ENCODE measurements at regions not wholly inside any gene's neighbourhood (a gene's known extent, or its start where the extent isn't known, plus 50 kb on each side); places are given as distances from the start of the nearest gene placed in this dataset.
"Not testable (repeated sequence)": the region's sequence is repeated elsewhere in the genome, so short reads cannot be mapped to it uniquely, and the experiment has no call there.

DNA sequence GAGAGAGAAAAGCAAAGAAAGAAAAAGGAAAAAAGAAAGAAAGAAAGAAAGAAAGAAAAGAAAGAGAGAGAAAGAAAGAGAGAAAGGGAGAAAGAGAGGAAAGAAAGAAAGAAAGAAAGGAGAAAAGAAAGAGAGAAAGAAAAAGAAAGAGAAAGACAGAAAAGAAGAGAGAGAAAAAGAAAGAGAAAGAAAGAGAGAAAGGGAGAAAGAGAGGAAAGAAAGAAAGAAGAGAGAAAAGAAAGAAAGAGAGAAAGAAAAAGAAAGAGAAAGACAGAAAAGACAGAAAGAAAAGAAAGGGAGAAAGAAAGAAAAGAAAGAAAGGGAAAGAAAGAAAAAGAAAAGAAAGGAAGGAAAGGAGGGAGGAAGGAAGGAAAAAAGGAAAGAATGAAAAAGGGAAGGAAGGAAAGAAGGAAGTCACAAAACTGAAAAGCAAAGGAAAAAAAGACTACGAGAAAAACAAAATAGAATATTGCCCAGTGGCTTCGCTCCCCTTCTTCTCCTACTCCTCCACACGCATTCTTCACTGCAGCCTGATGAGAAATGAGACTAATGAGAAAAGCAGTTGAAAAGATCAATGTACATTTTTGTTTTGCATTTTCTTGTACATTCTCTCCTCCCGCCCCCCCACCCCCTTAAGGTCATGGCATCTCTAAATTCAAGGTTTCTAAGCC, 170.0 kb downstream of the SOD2 start:
- DNase-seq = no peak

DNA sequence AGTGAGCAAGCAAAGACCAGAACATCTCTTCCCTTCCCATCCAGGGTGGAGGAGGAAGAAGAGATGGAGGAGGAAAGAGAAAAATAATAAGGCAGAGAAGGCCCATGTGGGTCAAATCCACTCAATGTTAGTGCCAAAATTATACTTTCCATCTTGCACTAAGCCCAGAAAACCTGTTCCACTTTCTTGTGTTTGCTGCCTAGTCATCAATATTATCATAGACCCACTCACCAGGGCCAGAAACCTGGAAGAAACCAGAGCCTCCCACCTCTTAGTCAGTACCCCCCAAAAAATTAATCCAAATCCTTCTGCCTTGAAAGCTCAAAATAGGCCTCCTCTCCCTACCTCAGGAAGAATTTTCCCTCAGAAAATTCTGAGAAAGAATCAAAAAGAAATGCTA, 171.1 kb downstream of the SOD2 start:
- no peak for DNase-seq

DNA sequence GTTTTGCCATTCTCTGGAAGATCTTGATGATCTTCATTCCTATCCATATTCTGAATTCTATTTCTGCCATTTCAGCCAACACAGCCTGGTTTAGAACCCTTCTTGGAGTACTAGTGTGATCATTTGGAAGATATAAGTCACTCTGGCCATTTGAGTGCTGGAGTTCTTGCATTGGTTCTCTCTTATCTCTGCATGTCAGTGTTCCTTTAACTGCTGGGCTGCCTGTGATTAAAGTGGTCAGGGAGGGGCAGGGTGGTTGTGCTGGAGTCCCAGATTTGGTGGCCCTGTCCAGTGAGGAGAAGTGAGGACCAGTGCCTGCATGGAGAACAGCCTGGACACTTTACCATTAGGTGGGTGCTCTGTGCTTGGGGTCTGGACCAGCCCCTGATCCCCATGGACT, 173.0 kb downstream of the SOD2 start:
- DNase-seq = no peak

DNA sequence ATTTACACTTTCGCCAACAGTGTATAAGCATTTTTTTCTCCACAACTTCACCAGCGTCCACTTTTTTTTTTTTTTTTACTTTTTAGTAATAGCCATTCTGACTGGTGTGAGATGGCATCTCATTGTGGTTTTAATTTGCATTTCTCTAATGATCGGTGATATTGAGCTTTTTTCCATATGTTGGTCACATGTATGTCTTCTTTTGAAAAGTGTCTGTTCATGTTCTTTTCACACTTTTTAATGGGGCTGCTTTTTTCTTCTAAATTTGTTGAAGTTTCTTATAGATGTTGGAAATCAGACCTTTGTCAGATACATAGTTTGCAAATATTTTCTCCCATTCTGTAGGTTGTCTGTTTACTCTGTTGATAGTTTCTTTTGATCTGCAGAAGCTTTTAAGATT, 177.2 kb downstream of the SOD2 start:
- DNase-seq = not testable (repeated sequence)

DNA sequence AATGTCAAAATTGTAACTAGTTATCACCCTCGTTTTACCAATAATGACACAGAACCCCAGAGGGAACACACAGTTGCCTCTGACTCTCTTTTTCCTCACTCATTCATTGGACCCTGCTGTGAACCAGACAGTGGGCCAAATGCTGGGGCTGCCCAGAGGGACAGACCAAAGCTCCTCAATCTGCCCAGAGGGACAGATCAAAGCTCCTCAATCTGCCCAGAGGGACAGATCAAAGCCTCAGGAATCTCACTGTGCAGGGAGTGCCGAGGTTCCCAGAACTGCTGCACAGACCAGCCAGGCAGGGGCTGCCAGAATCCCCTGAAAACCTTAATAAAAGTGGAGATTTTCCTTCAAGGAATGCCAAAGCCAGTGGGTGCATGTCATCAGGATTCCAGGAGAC, 179.1 kb downstream of the SOD2 start:
- DNase-seq = no peak

DNA sequence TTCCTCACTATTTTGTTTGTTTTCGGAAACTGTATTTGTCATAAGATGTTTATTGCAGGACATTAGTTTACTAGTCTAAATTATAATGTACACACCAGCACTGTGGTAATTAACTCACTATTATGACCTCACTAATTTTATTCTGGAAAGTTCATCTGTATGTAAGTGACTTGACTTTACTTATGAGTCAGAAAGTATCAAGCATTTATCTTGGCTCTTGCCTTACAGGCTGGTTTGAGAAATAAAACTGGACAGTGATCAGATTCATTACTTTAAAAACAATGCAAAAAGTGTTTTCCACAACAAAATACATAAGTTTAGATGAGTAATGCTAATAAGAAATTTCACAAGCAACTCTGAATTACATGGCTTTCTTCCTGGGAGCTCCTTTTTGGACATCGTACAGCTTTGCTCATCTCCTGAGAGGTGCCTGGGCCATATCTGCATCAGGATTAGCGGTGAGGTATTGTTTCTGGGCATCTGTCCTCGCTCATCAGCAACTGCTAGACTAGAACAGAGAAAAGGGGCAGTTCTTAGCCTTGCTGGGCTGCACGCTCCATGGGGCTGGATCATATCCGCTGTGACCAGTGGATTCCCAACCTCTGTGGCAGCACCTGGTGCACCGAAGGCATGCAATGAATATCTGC, 179.8 kb downstream of the SOD2 start:
- DNase-seq = no peak

DNA sequence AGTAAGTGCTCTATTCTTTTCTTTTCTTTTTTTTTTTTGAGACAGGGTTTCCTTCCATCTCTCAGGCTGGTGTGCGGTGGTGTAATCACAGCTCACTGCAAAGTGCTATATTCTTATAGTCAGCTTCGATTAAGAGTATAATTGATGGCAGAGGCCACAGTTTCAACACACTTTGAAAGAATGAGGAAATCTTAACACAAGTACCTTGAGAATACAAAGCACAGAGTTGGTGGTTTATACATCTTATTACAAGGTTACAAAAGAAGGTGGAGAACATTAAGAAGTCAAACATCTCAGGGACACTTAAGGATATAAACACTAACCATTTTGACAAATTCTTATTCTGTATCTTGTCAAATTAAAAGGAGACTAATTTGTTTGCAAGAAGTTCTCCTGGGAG, 180.5 kb downstream of the SOD2 start:
- DNase-seq = no peak

DNA sequence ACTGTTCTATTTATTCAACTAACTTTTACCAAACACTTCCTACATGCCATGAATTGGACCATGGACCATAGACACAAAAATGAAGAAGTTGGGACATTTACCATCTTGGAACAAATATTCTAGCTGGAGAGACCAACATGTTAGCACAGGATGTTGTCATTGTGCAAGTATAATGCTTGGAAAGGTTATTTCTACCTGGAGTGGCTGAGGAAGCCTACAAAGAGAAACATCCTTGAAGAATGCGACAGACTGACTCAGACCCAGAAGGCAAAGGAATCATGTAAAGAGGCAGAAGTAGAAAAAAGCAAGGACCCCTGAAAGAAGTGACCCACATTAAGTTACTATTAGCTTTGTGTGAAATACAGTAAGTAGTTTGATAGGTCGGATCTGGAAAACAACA, 180.9 kb downstream of the SOD2 start:
- no peak for DNase-seq

DNA sequence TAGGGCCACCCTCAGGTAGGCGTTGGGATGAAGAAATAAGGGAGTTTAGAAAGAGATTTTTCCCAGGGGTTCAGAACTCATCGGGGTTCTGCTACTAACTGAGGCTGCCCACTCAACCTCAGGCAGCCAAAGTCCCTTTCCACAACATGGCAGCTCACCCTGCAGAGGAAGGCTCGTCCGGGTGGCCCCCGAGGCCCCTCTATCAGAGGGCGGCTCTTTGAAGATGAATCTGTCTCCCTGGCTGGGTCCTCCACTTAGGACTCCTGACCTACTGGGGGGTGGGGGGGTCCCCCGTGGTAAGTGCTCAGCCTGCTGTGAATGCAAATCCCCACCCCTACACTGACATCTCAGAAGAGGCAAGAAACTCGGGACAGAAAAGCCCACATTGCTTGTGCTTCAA, 182.9 kb downstream of the SOD2 start:
- DNase-seq = no peak

DNA sequence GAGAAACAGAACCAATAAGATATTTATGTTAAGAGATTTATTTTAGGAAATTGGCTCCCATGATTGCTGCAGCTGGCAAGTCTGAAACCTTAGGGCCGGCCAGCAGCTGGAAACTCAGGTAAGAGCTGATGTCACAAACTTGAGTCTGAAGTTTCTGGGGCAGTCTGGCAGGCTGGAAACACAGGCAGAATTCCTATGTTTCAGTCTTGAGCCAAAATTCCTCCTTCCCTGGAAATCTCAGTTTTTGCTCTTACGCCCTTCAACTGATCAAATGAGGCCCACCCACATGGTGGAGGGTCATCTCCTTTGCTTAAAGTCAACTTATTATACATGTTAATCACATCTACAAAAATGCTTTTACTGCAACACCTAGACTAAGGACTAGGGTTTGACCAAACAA, 184.1 kb downstream of the SOD2 start:
- no peak for DNase-seq

DNA sequence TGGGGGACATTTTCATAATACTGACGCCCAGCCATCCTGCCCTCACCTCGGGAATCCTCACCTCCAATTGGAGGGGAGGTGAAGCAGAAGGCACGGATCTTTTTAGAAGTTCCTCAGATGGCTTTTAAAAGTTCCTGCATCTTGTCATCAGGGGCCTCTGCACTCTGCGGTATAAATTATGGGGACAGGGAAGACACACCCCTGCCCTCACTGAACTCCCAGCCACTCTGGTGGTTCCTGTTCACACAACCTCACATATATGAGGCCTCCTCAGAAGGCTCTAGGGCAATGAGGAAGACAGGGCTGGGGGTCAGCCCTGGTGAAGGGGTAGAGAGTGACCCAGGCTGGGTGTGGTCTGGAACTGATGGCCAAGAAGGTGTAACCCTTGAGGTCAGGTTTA, 187.0 kb downstream of the SOD2 start:
- DNase-seq = no peak

DNA sequence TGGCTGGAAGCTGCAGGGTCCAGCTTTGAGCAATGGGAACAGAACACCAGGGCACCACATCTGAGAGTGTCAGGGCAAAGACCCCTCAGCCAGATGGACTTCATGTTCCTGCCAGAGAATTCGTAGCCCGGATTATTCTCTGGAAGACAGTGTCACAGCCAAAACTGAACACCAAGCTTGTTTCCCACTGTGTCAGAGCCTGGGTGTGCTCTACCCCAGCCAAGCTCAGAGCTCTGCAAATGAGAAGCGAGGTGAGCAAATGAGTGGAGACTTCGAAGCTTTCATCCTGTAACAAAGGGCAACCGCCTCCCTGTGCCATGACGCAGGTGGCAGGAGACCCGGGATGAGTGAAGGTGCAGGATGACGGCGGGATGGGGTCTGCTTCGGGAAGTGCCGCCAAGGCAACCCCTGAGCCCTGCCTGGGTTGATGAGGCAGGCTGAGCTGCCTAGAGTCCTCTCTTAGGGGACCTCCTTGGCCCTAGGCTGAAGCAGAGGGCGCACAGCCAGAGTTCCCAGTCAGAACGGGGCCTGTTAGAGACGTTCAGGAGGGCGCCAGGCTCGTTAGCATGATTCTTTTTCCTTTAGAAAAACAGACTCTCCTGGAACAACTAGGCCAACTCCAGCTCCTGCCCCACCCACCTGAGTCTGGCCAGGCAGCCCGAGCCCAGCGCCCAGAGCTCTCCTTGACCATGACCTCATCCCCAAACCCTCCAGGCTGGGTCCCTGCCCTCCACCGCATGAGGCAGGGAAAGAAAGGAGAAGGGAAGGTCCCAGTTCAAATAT, 187.7 kb downstream of the SOD2 start:
- DNase-seq = no peak

DNA sequence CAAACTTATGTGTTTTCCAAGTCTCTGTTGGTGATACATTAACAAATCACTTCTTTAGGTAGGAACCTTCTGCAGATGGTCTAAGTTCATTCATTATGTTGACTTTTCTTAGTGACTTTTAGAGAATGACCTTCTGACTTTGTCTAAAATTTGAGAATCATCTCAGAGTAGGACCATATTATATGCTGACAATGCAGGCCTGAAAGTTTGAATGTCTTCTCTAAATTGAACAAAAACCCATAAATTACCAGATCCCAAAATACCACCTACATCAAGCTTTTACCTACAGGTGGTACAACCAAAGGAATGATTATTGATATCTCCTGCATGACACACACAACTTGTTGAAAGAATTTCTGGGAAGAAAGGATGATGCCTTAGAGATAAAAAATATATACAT, 191.5 kb downstream of the SOD2 start:
- no peak for DNase-seq

DNA sequence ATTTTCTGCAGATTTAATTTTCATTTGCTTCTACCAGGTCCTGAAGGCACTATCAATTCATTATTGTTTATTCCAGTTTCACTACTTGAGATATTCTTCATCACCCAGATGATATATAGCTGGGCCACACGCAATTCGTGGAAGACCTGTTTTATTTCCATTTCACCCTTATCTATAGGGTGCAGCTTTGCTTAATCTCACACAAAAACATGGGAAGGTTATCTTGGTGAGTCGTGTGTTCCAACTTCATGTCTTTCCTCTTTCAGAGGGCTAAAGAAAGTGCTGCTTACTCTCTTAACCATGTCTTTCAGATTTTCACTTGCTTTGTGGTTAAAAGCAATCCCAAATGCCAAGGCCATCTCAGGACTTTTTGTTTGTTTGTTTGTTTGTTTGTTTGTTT, 194.0 kb downstream of the SOD2 start:
- no peak for DNase-seq

DNA sequence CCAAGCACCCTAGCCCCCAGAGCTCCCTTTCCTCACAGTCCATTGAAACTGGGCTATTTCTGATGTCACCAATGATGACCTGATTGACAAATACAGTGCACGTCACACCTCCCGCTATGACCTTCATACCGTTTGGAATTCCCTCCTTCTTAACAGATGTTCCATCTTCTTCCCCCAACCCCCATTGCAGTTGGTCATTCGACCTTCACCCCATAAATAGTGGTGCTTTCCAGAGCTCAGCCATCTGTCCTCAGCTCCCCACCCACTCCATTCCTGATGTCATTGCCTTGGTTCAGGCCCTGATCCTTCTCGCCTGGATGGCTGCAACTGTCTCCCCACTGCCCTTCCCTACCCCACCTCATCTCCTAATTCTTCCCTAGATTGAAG, 198.5 kb downstream of the SOD2 start:
- DNase-seq = no peak

DNA sequence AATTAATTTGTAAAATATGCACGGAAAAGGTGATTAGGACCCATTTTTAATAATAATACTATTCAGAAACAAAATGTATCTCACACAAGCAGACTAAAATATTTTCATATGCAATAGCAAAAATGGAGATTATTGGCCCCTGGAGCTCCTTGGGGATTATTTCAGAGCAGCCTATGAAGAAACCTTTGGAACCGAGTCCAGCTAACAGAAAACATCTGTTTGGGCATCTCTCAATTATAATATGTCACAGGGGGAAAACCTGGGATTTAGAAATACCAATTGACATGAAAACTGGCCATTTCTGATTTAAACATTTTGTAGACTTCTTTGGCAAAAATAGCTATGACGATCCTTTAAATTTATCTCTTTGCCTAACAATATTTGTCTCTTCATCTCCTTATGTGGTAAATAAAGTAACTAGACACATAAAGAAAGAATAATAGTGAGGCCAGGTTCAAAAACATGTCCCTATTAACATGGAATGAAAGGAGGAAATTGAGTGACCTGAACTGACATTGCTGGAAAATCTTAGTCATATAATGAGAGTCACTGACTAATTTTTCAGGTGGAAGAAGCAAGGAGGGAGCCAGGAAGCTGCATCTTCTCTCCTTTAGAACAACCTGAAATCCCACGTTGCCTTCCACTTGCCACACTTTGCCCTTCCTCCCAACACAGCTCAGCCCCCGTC, 199.0 kb downstream of the SOD2 start:
- no peak for DNase-seq

DNA sequence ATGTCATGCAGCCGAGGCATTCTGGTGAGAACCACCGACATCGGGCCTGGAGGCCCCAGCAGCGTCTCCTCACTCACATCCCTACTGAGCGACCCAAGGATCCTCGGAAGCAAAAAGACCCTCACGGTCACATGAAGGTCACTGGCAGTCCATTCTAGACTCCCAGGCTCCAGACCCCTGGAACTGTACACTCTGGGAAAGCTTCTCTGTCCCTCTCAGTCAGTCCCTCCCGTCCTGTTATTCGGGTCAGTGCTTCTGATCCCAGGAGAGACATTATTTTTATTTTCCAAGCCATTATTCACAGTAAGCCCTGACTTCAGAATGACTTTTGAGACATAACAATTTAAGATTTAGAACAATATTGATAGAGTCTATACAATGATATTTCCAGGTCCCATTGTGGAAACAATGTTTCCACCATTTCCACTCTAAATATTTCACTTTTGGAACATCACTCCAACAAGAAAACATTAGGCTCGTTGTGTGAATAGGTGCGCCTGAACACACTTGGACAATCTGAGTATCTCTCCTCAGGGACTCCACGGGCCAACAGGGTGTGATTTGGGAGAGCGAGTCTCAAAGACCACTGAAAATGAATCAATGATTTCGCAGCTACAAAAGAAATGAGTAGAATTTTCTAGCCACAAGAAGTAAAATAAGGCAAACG, 199.7 kb downstream of the SOD2 start:
- DNase-seq = no peak

DNA sequence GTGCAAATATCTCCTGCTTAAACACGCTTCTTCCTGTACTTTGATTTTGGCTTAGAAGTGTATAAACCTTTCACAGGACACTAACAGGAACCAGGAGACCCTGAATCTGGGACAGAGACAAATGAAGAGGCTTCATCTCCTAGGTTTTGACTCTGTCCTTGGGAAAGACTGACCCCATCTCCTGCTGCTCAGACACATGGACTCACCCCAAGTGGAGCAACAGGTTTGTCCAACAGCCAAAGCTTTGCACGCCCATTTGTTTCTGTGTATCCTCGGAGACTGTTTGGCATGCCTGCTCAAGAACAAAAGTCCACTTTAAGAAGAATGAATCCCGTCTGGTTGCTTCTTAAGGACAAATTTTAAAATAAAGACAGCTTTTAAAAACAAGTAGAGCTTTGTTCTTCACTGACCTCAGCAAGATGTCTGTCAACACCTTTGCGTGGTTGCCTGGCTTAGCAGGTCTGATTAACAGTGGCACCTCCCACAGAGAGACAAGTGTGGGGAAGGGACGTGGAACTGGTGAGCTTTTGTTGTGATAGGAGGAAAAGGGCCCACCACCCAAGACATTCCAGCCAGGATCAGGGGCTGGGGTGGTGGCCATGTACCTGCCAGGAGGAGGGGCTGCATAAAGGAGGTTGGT, 202.6 kb downstream of the SOD2 start:
- DNase-seq = no peak

DNA sequence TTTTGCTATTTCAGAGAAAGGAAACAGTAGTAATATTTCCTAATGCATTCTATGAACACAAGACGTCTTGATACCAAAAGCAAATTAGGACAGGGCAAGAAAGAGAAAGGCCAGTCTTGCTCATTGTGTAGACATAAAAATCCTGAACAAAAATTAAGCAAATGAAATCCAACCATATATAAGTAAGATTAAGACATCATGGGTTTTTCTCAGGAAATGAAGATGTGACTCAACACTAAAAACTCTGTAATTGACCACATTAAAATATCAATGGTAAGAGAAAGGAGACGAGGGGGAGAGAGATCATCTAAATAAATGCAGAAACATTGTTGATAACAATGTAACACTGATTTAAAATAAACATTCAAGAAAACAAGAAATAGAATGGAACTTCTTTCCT, 205.4 kb downstream of the SOD2 start:
- no peak for DNase-seq

DNA sequence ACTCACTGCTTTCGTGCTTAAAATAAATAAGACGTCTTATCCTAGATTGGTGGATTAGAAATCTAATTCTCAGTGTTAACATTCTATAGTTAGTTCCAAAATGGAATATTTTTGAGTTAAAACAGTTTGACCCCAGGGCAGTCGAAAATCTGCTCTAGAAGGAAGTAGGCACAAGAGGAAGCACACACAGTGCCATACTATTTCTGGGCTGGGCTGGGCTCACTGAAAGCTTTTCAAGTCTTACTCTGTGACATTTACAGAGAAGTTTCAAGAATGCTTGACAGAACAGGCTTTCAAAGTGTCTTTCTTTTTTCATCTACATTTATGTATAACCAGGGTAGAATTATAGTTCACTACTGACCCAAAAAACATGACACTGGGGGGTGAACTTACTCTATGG, 209.8 kb downstream of the SOD2 start:
- no peak for DNase-seq

DNA sequence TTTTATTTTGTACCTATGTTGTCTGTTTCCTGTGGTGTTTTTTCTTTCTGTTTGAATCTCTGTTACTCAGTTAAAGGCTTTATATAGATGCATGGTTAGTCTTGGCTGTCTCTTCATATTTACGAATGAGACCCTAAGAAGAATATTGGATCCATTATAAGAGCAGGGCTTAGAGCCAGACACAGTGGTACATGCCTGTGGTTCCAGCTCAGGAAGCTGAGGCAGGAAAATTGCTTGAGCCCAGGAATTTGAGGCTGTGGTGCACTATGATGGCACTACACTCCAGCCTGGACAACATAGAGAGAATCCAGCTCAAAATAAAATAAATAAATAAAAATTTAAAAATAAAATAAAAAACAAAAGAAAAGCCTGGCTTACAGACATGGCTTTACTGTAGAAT, 211.1 kb downstream of the SOD2 start:
- no peak for DNase-seq

DNA sequence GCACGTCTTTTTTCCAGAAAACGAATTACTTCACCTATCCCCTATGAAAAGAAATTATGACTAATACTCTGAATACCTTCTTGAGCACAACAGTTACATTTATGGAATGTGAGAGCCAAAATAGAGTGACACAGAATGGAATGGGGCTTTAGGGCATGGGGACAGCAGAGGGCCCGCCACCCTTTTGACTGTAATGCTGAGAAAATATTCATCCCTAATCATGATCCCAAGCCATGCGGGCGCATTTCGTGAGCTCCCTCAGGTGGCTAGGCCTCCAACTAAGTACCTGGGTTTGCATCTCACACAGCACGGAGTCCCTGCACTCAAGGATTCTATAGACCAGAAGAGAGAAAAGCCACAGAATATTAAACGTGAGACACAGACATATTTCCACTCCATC, 212.6 kb downstream of the SOD2 start:
- no peak for DNase-seq

DNA sequence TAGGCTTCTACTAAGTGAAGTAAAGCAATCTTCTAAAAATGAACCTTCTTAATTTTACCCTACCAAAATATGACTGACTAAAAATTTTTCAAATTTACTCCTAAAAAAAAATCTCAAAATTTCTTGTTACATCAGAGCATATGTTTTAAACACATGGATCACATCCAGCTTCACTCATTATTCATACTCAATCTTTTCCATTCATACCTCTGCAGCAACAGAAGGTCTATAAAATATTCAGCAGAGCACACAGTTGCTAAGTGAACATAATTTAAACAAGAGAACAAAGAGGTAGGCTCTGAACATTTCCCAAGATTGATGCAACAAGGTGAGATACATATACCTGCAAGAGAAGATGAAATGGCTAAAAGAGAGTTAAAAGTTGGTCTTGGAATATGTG, 213.9 kb downstream of the SOD2 start:
- DNase-seq = no peak

Measured in inflammatory macrophage (primary cell).